H1 (cell line): ENCODE measurements at regions not wholly inside any gene's neighbourhood (a gene's known extent, or its start where the extent isn't known, plus 50 kb on each side); places are given as distances from the start of the nearest gene placed in this dataset.

ENCODE experiments used
- CREB1 ChIP-seq: IDR thresholded peaks from 2 replicates; pipeline ENCODE4 v1.6.1; 2012; ENCODE audit warnings: inconsistent platforms
- KDM4A ChIP-seq: IDR thresholded peaks from one replicate; pipeline ENCODE4 v1.7.1; 2012; ENCODE audit warnings: low read depth, mild to moderate bottlenecking, moderate library complexity, low read length, inconsistent platforms; ENCODE audit not compliant: severe bottlenecking
- NRF1 ChIP-seq: IDR thresholded peaks from 2 replicates; pipeline ENCODE4 v1.6.1; 2011; ENCODE audit warnings: mild to moderate bottlenecking, low read depth, low read length, improper control_type of control experiment
- RXRA ChIP-seq: IDR thresholded peaks from 2 replicates; pipeline ENCODE4 v1.6.1; 2011; ENCODE audit warnings: low read depth, mild to moderate bottlenecking, low read length, moderate library complexity; ENCODE audit not compliant: insufficient read depth
- TAF7 ChIP-seq: optimal IDR thresholded peaks from 2 replicates; pipeline ENCODE3; 2011; ENCODE audit warnings: low read depth, mild to moderate bottlenecking, inconsistent platforms, low read length, moderate library complexity, borderline replicate concordance

GRCh38 chr14:35979531-35979930, 153.4 kb downstream of the BRMS1L start (continued):
- TF ChIP-seq CREB1 (no peak), TAF7 (no peak), NRF1 (no peak), RXRA (no peak), KDM4A (no peak)
